DLD1 (cell line): ENCODE measurements at regions not wholly inside any gene's neighbourhood (a gene's known extent, or its start where the extent isn't known, plus 50 kb on each side); places are given as distances from the start of the nearest gene placed in this dataset.

Source experiments
- in situ Hi-C: cut with HindIII; loops from 2 replicates; pipeline ENCODE4 v1.10.0; 2017; ENCODE audit warnings: low sequenced_read_pairs

DNA sequence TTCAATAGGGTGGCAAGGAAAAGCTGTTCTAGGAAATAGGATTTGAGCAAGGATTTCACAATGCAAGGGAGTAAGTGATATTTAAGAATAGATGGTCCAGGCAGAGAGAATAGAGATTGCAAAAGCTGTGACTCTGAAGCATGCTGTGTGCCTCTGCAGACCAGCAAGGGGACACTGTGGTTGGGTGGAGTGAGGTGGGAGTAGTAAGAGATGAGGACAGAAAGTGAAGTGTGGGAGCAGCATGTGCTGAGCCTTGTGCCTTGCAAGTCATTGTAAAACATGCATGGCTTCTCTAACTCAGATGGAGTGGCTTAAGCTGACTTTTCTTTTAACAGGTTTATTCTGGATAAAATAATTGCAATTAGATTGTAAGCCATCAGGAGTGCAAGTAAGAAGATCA lies 442.4 kb downstream of the CCSER2 start:
- in situ Hi-C loops, result no loop called here

DNA sequence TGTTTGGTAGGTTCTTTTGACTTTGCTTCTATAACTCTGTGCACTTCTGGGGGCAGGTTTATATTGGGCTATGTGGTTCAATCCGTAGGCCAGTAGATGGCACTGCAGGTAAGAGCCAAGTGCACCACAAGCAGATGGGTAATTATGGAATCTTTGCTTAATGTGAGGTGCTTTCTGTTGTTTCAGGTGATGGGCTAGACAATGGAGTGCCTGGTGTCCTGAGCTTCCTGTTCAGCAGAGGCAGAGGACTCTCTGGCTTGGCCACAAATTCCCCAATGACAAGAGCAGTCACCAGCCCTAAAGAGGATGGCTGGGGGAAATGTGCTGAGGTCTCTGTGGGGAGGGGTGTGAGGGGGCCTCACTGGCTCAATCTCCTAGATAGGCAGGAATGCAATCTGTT lies 455.0 kb downstream of the CCSER2 start:
- in situ Hi-C loops, result no loop called here

DNA sequence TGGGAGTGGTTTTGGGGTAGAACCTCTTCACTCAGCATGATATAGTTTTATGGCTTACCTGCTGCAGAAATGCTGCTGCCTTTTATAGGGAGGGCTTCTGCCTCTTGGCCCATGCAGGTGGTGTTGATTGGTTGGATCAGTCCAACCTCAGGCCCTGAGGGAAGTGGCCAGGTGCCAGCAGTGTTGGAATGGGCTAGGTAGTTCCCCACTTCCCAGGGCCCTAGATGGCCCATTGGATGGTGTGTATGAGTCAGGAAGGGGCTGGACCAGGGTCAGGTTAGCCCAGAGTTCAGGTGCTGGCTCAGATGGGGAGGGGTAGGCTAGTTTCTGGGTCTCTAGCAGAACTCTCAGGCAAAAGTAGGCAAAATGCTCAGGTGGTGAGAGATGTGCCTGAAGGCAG lies 455.5 kb downstream of the CCSER2 start:
- in situ Hi-C loops, result no loop called here

DNA sequence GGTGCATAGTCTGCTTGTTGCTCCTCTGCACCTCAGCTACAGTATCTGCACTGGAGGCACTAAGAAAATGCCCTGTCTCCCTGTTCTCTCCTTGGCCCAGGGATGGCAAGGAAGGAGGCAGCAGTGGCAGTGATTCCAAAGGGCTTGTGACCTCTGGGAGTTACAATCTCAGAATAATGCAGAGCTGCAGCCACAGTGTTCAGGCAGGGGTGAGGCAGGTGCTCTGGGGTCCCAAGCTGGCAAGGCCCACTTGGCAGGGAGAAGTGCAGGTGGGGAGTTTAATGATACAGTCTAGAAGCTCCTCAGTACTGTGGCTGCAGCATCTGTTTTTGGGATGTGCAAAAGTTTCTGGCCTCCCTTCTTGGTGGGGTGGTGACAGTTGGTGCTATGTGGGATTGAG lies 456.4 kb downstream of the CCSER2 start:
- in situ Hi-C loops, result no loop called here

DNA sequence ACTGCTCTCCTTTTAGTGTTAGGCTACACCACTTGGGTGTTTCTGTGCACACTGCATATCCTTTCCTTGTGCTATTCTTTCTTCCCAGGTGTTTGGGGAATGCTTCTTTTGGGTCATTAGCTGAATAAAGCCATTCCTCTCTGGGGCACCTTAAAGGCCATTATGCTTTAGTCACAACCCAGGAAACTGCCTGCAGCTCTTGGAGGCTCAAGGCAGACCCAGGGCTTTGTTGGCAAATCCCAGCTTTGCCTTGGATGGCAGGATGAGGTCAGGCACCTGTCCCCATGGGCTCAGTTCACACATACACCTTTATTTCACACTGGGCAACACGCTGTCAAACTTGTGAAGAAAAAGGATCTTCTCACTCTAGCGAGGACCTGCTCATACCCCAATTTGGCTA lies 460.6 kb downstream of the CCSER2 start:
- in situ Hi-C loops, result no loop called here

DNA sequence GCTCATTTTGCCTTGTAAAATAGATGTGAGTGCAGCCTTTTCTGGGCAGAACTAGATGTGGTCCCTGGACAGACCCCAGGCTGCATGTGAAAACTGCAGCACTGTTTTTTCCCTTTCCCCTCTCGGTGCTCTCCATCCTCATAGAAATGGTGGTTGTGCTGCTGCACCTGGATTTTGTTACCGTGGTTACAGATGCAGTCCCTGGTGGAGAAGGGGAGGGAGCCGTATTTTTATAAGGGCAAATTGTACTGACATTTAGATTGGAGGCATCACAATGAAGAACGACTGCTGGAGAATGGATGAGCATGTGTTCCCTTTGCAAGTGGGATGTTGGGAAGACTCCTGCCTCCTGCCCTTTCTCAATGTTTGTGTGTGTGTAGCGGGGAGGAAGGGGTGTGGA lies 469.9 kb downstream of the CCSER2 start:
- in situ Hi-C loops, result no loop called here

DNA sequence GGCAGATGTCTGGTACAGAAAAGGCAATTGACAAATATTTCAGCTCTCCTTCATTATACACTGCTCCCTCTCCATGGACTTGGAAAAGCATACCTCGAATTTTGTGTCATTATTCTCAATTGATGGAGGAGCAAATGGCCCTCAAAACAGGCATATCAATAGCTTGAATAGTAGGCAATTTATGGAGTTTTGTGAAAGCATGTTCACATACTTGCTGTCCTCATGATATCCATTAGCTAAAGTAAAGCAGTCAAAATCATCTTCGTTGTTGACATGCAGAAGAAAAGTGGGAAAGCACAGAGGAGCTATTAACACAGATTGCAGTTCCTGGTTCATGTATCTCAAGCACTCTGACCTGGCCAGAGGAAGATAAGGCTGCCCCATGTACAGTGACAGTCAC lies 472.8 kb downstream of the CCSER2 start:
- in situ Hi-C loops, result no loop called here

DNA sequence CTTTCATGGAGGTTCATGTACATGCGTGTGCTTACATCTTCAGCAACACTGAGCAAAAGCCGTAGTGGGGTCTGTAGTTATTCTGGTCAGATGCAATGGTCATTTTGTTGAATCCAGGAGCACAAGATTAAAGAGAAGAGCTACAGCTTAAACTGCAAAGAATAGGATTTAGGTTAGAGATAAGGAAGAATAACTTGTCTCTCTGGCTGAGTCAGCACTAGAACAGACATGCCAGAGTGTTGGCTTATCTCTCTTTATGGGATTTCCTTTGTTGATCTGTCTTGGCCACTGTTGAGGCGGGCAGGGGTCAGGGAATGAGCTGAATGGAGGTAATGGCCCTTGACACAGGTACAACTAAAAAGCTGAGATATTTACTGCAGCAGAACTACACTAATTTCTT lies 473.5 kb downstream of the CCSER2 start:
- in situ Hi-C loops, result no loop called here

DNA sequence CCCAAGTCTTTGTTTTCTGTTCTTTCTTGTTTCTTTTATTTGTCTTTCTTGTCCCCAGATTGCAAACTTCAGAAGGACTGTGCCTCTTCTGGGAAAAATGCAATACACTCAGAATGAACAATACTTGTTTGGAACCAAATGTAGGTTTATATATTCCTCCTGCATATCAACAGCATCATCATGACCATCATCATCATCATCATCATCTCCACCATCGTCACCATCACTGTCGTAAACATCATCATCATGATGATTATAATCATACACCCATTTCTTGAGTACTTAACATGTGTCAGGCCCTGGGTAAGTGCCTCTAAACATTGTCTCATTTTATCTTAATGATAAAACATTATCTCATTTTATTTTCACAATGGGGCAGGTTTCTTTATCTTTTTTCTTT lies 476.8 kb downstream of the CCSER2 start:
- in situ Hi-C loops, result no loop called here

DNA sequence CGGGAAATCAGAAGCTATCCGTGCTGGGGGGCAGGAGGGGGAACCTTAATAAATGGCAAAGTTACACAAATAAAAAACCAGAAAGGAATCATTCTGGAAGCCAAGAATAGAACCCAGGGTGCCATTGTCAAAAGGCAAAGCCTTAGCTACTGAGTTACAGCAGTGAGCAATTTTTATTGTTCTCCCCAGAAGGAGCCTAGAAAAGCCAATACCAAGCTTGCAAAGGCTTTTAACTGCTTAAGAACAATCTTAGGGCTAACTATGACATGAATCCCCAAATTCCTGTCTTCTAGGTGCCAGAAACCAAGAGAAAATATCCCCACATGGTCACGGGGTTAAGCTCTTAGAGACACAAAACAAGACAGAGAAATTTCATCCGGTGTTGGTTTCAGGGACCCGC lies 482.7 kb downstream of the CCSER2 start:
- in situ Hi-C loops, result no loop called here

DNA sequence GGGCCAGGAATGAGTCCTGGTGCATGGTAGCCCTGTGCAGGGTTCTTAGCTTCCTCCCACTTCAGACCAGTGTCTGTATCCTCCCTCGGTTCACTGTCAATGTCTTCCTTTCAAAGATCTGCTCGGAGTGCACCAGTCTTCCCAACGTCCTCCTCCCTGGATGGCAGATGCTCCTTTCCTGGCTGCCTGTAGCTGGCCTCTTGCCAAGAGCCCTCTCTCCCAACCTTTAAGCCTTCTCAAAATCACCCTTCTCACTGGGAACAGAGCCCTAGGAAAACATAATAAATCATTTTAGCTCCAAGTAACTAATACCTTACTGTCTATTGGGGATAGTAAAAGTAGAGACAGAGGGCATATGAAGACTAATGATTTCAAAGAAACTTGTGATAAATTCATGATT lies 490.6 kb downstream of the CCSER2 start:
- in situ Hi-C loops, result no loop called here

DNA sequence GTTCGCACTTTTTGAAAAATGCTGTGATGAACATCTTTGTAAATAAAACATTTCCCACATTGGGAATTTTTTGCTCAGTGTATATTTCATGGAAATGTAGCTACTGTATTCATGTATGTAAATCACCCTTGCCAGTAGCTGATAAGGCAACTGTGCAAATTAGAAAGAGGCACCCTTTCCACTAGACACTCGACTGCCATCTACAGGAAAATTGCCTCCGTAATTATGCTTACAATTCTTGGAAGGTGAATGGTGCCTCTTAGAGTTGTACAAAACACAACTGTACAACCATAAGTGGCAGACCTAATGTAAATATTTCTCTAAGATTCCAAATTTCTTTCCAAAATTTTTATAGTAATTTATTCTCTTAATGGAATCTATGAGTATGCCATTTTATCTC lies 491.7 kb downstream of the CCSER2 start:
- in situ Hi-C loops, result no loop called here

DNA sequence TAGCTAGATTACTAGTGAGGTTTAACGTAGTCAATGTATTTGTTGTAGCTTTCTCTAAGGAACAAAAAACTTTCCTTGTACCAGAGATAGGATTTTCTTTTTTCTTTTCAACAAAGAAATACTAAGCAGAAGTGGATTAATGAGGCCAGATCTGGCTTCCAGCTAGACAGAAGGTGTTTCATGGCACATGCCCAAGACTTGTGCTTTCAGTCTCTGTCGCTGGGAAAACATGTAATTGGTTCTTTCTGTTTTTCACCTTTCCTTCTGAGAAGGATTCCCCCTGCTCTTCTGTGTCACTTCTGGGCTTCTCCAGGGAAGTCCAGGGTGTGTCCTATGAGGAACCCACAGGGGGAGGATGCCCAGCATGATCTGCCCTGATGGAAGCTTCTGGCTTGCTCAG lies 492.2 kb downstream of the CCSER2 start:
- in situ Hi-C loops, result no loop called here

DNA sequence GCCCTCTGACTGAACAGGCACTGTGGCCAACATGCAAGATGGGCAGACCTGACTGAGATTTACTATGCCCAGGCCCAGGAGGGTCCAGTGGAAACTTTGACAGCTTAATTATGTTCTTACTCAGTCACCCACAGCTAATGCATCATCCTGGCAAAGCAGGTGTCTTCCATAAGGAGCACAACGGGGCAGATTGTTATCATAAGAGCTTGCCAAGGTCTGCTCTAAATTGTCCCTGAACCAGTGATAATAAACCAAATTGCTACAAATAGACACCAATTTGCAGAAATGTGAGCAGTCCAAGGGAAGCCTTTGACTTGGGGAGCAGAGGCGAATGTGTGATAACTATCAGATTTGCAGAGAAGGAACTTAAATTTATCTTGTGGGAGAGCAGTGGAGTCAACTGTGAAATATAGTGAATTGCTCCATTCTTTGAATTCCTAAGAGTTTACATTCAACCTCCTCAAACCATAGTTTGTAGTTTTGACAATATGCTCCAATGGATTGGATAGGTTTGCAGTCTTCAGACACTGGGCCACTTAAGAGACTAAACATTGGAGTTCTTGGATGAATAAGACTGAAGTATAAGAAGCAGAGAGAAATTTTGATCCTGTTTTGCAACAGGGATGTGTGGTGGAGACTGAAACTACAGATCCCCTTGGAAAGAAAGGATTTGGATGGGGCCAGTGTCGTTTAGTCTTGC lies 494.7 kb downstream of the CCSER2 start:
- in situ Hi-C loops, result no loop called here

DNA sequence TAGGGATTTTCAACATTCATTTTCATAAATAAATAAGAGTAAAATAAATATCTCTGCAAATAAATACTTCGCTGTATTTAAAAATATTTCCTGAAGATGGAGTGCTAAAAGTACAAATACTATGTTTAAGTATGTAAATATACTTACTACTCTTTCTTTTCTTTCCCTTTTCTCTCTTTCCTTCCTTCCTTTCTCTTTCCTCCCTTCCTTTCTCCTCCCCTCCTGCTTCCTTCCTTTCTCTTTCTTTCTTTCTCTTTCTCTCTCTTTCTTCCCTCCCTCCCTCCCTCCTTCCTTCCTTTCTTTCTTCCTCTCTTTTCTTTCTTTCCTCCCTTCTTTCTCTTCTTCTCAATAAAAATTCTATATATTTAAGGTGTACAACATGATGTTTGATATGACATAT lies 496.1 kb downstream of the CCSER2 start:
- in situ Hi-C loops, result no loop called here

DNA sequence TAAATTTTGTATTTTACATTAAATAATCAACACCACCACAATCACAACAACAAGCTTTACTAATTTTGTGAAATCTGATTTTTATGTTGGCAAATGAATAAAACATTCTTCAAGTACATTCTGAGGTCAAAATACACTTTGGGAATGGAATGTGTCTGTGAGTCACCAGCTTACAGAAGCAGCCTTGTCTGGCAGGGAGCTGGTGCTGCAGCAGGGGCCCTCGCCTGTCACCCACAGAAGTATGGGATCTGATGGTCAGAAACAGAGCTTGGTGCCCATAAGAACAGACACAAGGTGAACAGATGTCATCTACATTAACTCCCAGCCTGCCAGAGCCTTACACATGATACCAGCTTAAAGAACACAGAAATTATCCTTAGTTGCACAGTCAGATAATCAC lies 496.9 kb downstream of the CCSER2 start:
- in situ Hi-C loops, result no loop called here

DNA sequence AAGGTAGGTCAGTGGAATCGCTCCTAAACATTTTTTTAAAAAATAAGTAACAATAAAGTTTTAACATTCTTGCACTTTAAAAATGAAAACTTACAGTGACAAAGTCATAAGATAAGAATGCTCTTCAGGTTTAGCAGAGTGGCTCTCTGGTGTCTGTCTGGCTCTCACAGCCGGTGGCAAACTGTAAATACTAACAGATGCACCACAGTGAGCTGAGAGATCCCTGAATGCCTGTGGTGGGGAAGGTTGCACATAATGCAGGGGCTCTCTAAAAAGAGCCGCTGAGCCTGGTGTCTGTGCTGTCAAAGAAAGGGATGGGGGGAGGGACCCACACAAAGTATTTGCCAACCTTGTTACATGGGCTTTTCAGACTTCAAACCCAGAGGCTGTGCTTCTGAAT lies 498.3 kb downstream of the CCSER2 start:
- in situ Hi-C loops, result no loop called here

DNA sequence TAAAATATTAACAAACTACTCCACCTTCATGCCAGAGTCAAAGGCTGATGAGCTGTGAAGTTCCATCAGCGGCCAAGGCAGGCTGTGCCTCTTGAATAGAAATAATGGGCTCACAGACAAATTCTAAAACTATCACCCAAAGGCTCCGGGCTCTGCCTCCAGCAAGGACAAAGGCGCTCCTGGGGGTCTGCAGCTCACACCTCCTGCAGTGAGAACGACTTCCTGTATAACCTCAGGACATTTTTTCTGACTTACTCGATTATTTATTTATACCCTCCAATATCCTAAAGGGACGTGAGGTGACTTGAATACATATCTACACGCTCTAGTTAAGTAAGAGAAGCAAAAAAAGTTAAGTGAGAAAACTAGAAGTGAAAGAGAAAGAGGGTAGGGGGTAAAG lies 500.7 kb downstream of the CCSER2 start:
- in situ Hi-C loops, result no loop called here

DNA sequence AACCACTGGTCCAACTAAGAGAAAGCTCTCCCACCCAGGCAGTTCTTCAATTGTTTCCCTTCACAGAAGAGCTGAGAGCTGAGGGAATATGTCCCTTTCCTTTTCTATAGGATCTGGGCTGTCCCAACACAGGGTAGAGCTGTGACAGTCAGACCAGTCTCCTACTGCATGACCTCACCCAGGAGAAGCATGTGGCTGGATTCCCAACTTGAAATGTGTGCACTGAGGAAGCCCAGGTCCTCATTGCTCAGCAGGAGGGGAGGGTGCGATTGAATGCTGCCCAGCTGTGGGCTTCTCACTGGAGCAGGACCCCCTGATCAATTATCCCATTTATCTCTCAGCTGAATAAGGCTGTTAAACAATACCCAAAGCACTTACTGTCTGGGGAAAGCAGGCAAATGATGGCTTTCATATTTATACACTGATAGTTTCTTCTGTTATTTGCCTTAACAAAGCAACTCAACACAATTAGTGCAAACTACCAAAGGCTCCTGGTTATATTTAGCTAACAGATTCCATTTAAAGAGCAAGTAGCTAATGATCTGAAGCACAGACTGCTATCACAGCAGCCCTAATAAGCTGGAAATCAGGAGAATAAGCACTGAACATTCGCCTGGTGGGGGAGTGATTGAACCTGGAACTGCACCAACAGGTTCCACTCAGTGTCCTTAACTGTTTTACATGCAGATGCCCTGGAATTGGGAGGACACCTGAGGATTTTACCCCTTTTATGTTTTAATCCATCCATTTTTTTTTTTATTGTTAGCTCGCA lies 508.8 kb downstream of the CCSER2 start:
- in situ Hi-C loops, result no loop called here

DNA sequence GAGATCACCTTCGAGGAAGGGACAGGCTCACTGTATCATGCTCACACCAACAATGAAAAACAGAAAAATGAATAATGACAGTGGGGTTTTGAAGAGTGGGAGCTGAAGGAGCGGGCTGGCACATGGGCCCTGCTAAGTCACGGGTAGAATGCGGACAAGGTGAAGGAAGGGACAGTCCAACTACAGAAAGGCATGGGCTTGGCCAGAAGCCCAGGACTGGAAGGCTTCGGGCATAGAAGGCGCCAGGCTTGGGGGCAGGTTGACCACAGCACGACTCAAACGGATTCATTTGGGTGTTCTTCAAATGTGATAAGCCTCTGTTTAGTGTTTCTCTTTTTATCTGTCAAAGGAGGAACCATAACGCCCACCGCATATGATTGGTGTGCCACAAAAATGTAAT lies 509.5 kb downstream of the CCSER2 start:
- in situ Hi-C loops, result no loop called here

DNA sequence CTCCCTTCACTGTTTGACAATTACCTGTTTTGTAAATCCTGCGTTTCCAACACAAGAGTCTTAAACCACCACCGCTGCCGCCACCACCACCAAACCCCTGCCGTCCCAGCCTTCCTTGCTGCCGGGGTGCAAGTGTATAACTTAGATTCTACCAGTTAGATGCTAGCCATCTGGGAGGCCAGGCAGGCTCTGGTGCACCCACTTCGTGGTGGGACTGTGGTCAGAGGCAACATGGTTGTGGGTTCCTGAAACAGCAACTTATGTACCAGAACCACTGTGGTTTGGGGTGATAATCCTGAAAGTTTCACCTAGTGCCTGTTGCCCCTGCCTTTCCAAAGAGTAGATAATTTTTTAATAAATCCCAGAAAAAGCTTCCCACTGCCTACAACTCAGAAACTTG lies 510.5 kb downstream of the CCSER2 start:
- in situ Hi-C loops, result no loop called here

DNA sequence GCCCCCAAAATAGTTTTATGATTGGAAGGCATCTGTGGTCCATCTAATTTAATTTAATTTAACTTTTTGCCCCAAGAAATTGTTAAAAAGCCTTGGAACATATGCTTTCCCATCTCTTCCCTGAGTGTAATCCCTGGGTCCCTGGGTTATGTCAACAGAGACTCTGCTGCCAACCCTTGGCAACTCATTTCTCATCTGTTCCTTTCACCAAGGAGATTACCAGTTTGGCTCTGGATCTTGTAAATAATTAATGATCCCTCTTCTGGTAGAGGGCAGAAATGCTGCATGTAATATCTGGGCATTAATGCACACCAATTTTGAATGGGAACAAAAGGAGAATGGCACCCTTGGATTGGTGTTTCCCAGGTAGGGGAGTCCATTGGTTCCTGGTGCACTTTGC lies 514.2 kb downstream of the CCSER2 start:
- in situ Hi-C loops, result no loop called here

DNA sequence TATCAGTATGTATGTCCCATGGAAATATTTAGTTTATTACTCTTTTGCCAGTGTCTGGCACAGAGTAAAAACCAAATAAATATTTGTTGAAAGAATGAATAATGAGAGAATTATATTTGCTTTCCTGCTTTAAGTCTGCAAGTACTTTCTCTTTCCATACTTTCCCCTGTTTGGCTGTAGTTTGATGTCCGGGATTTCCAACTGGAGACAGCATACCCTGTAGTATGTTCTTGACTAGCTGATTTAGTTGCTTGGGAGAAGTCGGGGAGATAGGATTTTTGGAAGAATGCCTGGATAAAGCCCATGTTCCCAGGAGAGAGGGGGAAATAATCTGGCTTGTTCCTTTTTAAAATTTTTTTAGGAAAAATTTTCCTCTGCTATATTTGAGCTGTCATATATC lies 516.1 kb downstream of the CCSER2 start:
- in situ Hi-C loops, result no loop called here
